ENCODE measurements at regions not wholly inside any gene's neighbourhood (a gene's known extent, or its start where the extent isn't known, plus 50 kb on each side); places are given as distances from the start of the nearest gene placed in this dataset.

GRCh38 chr1:198101716-198102453 lies 54.9 kb upstream of the NEK7 start:
- no peak for TF ChIP-seq EZH2 (IDR thresholded peaks at IDR 0.05; ENCODE audit: borderline replicate concordance, low read depth, low read length, severe bottlenecking)
- TF ChIP-seq, protein P1, sequence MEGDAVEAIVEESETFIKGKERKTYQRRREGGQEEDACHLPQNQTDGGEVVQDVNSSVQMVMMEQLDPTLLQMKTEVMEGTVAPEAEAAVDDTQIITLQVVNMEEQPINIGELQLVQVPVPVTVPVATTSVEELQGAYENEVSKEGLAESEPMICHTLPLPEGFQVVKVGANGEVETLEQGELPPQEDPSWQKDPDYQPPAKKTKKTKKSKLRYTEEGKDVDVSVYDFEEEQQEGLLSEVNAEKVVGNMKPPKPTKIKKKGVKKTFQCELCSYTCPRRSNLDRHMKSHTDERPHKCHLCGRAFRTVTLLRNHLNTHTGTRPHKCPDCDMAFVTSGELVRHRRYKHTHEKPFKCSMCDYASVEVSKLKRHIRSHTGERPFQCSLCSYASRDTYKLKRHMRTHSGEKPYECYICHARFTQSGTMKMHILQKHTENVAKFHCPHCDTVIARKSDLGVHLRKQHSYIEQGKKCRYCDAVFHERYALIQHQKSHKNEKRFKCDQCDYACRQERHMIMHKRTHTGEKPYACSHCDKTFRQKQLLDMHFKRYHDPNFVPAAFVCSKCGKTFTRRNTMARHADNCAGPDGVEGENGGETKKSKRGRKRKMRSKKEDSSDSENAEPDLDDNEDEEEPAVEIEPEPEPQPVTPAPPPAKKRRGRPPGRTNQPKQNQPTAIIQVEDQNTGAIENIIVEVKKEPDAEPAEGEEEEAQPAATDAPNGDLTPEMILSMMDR (IDR thresholded peaks at IDR 0.05; ENCODE audit: extremely low read depth in 1 of 2, insufficient read depth in 1 of 2, low read depth in 1 of 2, low read length in 2 of 2), result no peak
